ENCODE measurements at regions not wholly inside any gene's neighbourhood (a gene's known extent, or its start where the extent isn't known, plus 50 kb on each side); places are given as distances from the start of the nearest gene placed in this dataset.

DNA sequence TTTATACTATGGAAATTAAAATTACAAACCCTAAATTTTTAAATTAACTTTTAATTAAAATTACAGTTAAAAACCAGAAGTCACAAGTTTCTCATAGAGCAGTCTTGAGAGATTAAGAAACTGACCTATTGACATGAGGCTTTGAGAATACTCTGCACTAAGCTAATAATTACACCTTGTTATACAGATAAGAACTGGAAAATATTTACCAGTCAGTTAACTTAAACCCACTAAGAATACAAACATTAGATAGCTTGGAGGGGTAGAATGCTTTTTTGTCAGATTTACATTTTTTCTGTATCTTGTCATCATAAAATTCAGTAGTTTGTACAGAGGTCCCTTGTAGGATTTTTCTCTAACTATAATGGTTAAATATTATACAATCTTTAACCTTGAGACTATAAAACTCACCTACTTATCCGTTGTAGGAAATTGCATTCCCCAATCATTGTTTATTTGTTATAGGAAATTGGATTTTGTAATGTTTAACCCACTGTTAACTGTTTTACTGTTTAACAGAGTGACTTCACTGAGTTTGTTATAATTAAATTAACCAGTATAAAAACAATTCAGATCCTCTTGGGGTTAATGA lies 219.7 kb upstream of the PKDCC start:
- Histone ChIP-seq H3K4me3 (ENCODE audit: low read depth in 1 of 2, low read length in 2 of 2) (no peak overlapping the region), H3K36me3 (ENCODE audit: control insufficient read depth in 1 of 2, insufficient read depth in 2 of 2, low read length in 2 of 2) (no peaks in the 10 kb centered on the region), H3K9ac (ENCODE audit: low read depth in 1 of 2, low read length in 2 of 2) (no peak overlapping the region), H3K4me1 (ENCODE audit: control insufficient read depth in 1 of 2, insufficient read depth in 2 of 2, low read length in 2 of 2) (peaks cover 16 to 22% of the 10 kb centered on the region in 2 donors), H3K27ac (ENCODE audit: low read depth, low read length) (no peak overlapping the region), H3K27me3 (ENCODE audit: control insufficient read depth in 1 of 2, insufficient read depth in 2 of 2, low read length in 2 of 2) (no peaks in the 10 kb centered on the region), H3K9me3 (ENCODE audit: control insufficient read depth in 1 of 2, low read length in 2 of 2) (no peaks in the 10 kb centered on the region)

DNA sequence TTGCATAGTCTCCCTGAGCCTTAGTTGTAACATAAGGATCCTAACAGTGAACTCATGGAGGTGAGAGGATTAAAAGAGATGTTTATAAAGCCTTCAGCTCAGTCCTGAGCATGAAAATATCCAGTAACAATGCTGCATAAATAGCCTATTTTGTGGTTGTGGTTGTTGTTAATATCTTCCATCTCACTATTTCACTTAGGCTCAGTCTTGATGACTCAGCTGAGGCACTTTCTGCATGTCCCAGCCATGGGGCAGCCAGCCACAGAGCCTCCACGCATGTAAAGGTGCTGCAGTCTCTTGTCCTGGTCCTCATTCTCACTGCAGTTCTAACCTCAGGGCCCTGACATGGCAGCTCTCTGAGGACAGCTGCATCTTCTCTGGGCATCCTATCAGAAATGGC lies 218.8 kb upstream of the PKDCC start:
- no peaks in the 10 kb centered on the region for H3K9me3 ChIP-seq (ENCODE audit: control insufficient read depth in 1 of 2, low read length in 2 of 2)
- H3K9ac ChIP-seq (ENCODE audit: low read depth in 1 of 2, low read length in 2 of 2) = no peak overlapping the region
- no peaks in the 10 kb centered on the region for H3K27me3 ChIP-seq (ENCODE audit: control insufficient read depth in 1 of 2, insufficient read depth in 2 of 2, low read length in 2 of 2)
- no peak overlapping the region for H3K27ac ChIP-seq (ENCODE audit: low read depth, low read length)
- no peaks in the 10 kb centered on the region for H3K36me3 ChIP-seq (ENCODE audit: control insufficient read depth in 1 of 2, insufficient read depth in 2 of 2, low read length in 2 of 2)
- H3K4me3 ChIP-seq (ENCODE audit: low read depth in 1 of 2, low read length in 2 of 2) = no peak overlapping the region
- H3K4me1 ChIP-seq (ENCODE audit: control insufficient read depth in 1 of 2, insufficient read depth in 2 of 2, low read length in 2 of 2) = peaks cover 16 to 22% of the 10 kb centered on the region in 2 donors

DNA sequence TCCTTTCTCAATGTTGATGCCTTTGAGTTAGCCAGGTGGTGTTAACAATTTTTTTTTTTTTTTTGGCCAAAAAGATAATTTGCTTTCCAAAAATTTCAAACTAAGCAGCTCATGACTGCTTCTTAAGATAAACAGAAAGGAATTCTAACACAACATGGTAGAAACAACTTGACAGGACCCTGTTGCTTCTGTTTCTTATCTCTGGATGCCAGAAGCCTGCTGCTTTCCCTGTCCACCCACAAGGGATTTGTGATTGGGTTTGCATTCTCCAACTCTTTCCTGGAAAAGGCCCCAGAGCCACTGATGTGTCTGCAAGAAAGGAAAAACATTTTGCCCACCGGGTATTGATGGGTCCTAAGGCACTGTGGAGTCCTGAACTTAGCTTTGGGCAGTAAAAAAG lies 217.2 kb upstream of the PKDCC start:
- no peaks in the 10 kb centered on the region for H3K36me3 ChIP-seq (ENCODE audit: control insufficient read depth in 1 of 2, insufficient read depth in 2 of 2, low read length in 2 of 2)
- H3K4me1 ChIP-seq (ENCODE audit: control insufficient read depth in 1 of 2, insufficient read depth in 2 of 2, low read length in 2 of 2) = peaks cover 16 to 22% of the 10 kb centered on the region in 2 donors
- no peaks in the 10 kb centered on the region for H3K27me3 ChIP-seq (ENCODE audit: control insufficient read depth in 1 of 2, insufficient read depth in 2 of 2, low read length in 2 of 2)
- no peak overlapping the region for H3K27ac ChIP-seq (ENCODE audit: low read depth, low read length)
- no peaks in the 10 kb centered on the region for H3K9me3 ChIP-seq (ENCODE audit: control insufficient read depth in 1 of 2, low read length in 2 of 2)
- no peak overlapping the region for H3K9ac ChIP-seq (ENCODE audit: low read depth in 1 of 2, low read length in 2 of 2)
- H3K4me3 ChIP-seq (ENCODE audit: low read depth in 1 of 2, low read length in 2 of 2) = no peak overlapping the region

DNA sequence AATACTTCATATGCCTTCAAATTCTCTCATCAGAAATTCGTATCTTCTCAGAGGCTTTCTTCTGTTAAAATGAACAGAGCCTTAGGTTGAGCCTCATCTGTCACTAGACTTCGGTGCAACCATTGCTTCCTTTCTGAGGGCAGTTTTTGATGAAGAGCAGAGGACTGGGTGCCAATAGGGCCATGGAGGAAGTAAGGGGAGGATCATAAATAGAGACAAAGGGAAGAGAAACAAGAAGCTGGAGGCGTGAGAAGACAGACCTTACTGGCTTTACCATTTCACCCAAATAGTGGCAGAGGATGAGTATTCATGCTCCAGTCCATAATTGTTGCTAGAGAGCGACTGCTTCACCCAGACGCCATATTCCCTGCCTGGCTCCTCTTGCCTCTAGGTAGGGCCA lies 215.6 kb upstream of the PKDCC start:
- H3K27ac ChIP-seq (ENCODE audit: low read depth, low read length) = no peak overlapping the region
- H3K4me1 ChIP-seq (ENCODE audit: control insufficient read depth in 1 of 2, insufficient read depth in 2 of 2, low read length in 2 of 2) = peaks cover 12 to 14% of the 10 kb centered on the region in 2 donors
- H3K36me3 ChIP-seq (ENCODE audit: control insufficient read depth in 1 of 2, insufficient read depth in 2 of 2, low read length in 2 of 2) = no peaks in the 10 kb centered on the region
- no peak overlapping the region for H3K9ac ChIP-seq (ENCODE audit: low read depth in 1 of 2, low read length in 2 of 2)
- H3K4me3 ChIP-seq (ENCODE audit: low read depth in 1 of 2, low read length in 2 of 2) = no peak overlapping the region
- no peaks in the 10 kb centered on the region for H3K9me3 ChIP-seq (ENCODE audit: control insufficient read depth in 1 of 2, low read length in 2 of 2)
- no peaks in the 10 kb centered on the region for H3K27me3 ChIP-seq (ENCODE audit: control insufficient read depth in 1 of 2, insufficient read depth in 2 of 2, low read length in 2 of 2)

DNA sequence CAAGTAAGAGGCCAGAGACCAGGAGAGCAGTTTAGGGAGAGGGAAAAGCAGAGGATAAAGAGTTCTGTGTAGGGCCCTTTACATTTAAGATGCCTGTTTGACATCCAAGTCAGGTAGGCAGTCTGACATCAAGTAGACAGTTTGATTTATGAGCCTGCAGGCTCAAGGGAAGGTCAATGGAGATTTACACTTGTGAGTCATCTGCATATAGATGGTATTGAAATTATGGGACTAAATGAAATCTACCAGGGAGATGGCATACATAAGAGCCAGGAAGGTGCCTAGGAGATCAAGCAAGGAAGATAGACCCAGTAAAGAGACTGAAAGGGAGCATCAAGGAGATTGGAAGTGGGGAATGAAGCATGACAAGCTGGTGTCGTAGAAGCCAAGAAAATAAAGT lies 212.4 kb upstream of the PKDCC start:
- H3K9me3 ChIP-seq (ENCODE audit: control insufficient read depth in 1 of 2, low read length in 2 of 2) = no peaks in the 10 kb centered on the region
- no peaks in the 10 kb centered on the region for H3K27me3 ChIP-seq (ENCODE audit: control insufficient read depth in 1 of 2, insufficient read depth in 2 of 2, low read length in 2 of 2)
- H3K36me3 ChIP-seq (ENCODE audit: control insufficient read depth in 1 of 2, insufficient read depth in 2 of 2, low read length in 2 of 2) = no peaks in the 10 kb centered on the region
- H3K4me1 ChIP-seq (ENCODE audit: control insufficient read depth in 1 of 2, insufficient read depth in 2 of 2, low read length in 2 of 2) = peaks cover 0 to 2% of the 10 kb centered on the region in 2 donors
- H3K9ac ChIP-seq (ENCODE audit: low read depth in 1 of 2, low read length in 2 of 2) = no peak overlapping the region
- no peak overlapping the region for H3K27ac ChIP-seq (ENCODE audit: low read depth, low read length)
- H3K4me3 ChIP-seq (ENCODE audit: low read depth in 1 of 2, low read length in 2 of 2) = no peak overlapping the region

DNA sequence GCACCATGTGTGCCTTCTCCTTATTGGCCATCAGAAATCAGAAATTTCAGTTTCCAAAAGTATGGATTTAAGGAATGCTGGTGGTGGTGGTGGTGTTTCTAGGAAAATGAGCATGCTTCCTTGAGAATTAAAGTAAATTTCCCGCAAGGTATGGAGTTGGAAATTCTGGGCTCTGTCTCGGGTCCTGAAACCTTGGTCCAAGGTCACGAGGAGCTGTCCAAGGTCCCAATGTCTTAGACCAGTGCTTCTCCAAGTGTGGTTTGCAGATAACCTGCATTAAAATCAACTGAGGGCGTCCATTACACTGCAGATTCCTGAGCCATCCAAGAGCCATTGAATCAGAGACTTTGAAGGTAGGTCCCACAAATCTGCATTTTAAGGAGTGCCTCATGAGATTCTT lies 210.9 kb upstream of the PKDCC start:
- Histone ChIP-seq H3K27me3 (ENCODE audit: control insufficient read depth in 1 of 2, insufficient read depth in 2 of 2, low read length in 2 of 2) (no peaks in the 10 kb centered on the region), H3K4me1 (ENCODE audit: control insufficient read depth in 1 of 2, insufficient read depth in 2 of 2, low read length in 2 of 2) (peaks cover 7 to 14% of the 10 kb centered on the region in 2 donors), H3K27ac (ENCODE audit: low read depth, low read length) (no peak overlapping the region), H3K9me3 (ENCODE audit: control insufficient read depth in 1 of 2, low read length in 2 of 2) (no peaks in the 10 kb centered on the region), H3K9ac (ENCODE audit: low read depth in 1 of 2, low read length in 2 of 2) (no peak overlapping the region), H3K4me3 (ENCODE audit: low read depth in 1 of 2, low read length in 2 of 2) (no peak overlapping the region), H3K36me3 (ENCODE audit: control insufficient read depth in 1 of 2, insufficient read depth in 2 of 2, low read length in 2 of 2) (no peaks in the 10 kb centered on the region)

DNA sequence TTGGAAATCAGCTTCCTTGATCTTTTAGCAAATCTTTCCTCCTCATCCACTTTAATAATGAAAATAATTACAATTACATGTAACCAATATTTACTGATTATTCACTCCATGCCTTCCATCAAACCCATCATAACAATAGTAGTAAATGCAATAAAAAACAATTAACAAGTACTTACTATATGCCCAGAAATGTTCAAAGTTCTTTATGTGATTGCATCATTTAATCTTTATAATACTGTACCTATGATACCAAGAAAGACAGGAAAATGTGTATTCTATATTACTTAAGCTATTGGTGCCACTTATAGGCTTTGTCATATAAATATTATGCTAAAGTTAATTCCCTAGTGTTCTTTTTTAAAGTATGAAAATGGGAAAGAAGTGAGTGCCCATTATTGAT lies 210.2 kb upstream of the PKDCC start:
- Histone ChIP-seq H3K4me3 (ENCODE audit: low read depth in 1 of 2, low read length in 2 of 2) (no peak overlapping the region), H3K4me1 (ENCODE audit: control insufficient read depth in 1 of 2, insufficient read depth in 2 of 2, low read length in 2 of 2) (peaks cover 7 to 14% of the 10 kb centered on the region in 2 donors), H3K9ac (ENCODE audit: low read depth in 1 of 2, low read length in 2 of 2) (no peak overlapping the region), H3K9me3 (ENCODE audit: control insufficient read depth in 1 of 2, low read length in 2 of 2) (no peaks in the 10 kb centered on the region), H3K36me3 (ENCODE audit: control insufficient read depth in 1 of 2, insufficient read depth in 2 of 2, low read length in 2 of 2) (no peaks in the 10 kb centered on the region), H3K27ac (ENCODE audit: low read depth, low read length) (no peak overlapping the region), H3K27me3 (ENCODE audit: control insufficient read depth in 1 of 2, insufficient read depth in 2 of 2, low read length in 2 of 2) (no peaks in the 10 kb centered on the region)

DNA sequence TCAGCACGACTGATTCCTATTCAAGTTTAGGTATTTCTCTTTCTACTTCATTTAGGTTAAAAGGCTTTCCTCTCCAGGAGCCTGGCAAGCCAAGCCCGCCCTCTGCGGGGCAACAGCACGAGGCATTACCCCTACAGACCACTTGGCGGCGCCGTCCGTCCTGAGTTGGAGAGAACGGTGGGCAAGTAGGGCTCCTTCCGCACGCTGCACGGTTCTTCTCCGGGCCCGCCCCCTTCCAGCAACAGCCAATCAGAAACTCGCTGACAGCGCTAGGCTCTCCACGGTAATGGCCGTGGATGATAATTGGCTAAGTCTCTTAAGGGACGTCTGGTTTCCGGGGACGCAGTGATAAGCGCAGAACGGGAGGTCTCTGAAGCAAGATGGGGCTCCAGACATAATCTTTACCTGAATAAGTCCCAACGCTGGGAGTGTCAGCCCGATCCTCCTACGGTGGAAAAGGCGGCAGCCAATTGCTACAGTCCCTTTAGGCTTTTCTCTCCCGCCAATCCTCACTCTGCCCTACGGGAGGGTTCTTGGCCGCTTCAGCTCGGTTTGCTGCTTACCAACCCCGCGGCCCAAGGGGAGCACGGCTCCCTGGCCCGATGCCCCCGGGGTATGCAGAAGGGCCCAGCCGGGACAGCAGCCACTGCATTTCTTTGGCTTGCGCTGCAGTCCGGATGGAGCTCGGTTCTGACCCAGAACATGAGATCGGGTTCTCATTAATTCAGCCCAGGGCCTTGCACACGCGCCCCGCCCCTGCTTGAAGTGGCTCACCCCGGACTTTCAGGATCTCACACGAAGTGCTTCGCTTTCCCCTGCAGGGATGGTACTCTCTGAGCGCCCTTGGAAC lies 206.9 kb upstream of the PKDCC start:
- Histone ChIP-seq H3K27me3 (ENCODE audit: control insufficient read depth in 1 of 2, insufficient read depth in 2 of 2, low read length in 2 of 2) (no peaks in the 10 kb centered on the region), H3K4me1 (ENCODE audit: control insufficient read depth in 1 of 2, insufficient read depth in 2 of 2, low read length in 2 of 2) (peaks cover 7 to 14% of the 10 kb centered on the region in 2 donors), H3K9ac (ENCODE audit: low read depth in 1 of 2, low read length in 2 of 2) (peak overlapping the region; percentile 79 to 91), H3K9me3 (ENCODE audit: control insufficient read depth in 1 of 2, low read length in 2 of 2) (no peaks in the 10 kb centered on the region), H3K27ac (ENCODE audit: low read depth, low read length) (no peak overlapping the region), H3K36me3 (ENCODE audit: control insufficient read depth in 1 of 2, insufficient read depth in 2 of 2, low read length in 2 of 2) (no peaks in the 10 kb centered on the region), H3K4me3 (ENCODE audit: low read depth in 1 of 2, low read length in 2 of 2) (peak overlapping the region; percentile 96 to 97)

DNA sequence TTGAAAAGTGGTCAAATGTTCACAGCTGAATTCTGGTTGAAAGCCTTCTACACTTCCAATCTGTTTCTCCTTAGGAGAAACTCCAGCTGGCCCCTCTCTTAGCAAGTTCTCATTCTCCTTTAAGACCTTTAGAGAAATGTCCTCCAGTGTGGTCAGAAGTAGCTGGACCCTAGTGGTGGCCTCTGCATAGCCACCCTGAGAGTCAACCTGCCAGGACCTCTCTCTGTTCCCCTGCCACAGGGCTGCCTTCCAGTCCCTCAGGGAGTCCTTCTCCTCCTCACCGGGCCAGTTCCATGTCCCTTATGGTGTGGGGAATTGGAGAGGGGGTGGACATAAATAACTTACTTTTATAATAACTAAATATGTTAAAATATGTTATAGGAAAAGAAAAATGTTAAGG lies 200.9 kb upstream of the PKDCC start:
- Histone ChIP-seq H3K27me3 (ENCODE audit: control insufficient read depth in 1 of 2, insufficient read depth in 2 of 2, low read length in 2 of 2) (peaks cover 0 to 4% of the 10 kb centered on the region in 2 donors), H3K4me3 (ENCODE audit: low read depth in 1 of 2, low read length in 2 of 2) (no peak overlapping the region)

DNA sequence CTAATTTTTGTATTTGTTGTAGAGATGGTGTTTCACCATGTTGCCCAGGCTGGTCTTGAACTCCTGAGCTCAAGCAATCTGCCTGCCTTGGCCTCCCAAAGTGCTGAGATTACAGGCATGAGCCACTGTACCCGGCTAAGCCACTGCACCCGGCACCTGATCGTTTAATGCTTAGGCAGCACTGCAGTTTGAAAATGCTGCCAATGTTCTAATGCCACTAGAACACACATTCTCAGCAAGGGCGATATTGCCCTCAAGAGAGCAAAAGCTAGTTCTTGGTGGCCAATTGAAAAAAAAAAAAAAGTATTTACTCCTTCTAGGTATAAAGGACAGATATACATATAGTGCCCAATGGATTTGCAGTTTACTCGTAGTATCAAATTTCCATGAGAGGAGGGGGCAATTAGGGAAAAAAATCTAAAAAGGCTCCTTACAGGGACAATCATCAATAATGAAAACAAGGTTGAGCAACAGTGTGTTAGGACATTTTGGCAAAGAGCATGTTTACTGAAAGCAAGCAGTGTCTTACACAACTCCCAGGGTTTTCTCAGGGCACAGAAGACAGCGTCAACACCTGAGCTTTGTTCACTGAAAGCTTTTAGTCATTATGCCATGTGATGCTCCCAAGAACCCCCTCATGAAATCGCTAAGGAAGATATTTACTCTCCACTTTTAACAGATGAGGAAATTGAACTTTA lies 199.9 kb upstream of the PKDCC start:
- H3K36me3 ChIP-seq (ENCODE audit: control insufficient read depth in 1 of 2, insufficient read depth in 2 of 2, low read length in 2 of 2) = no peaks in the 10 kb centered on the region
- H3K9me3 ChIP-seq (ENCODE audit: control insufficient read depth in 1 of 2, low read length in 2 of 2) = no peaks in the 10 kb centered on the region
- H3K27me3 ChIP-seq (ENCODE audit: control insufficient read depth in 1 of 2, insufficient read depth in 2 of 2, low read length in 2 of 2) = peaks cover 0 to 4% of the 10 kb centered on the region in 2 donors
- H3K9ac ChIP-seq (ENCODE audit: low read depth in 1 of 2, low read length in 2 of 2) = no peak overlapping the region
- H3K27ac ChIP-seq (ENCODE audit: low read depth, low read length) = no peak overlapping the region
- H3K4me1 ChIP-seq (ENCODE audit: control insufficient read depth in 1 of 2, insufficient read depth in 2 of 2, low read length in 2 of 2) = no peaks in the 10 kb centered on the region
- no peak overlapping the region for H3K4me3 ChIP-seq (ENCODE audit: low read depth in 1 of 2, low read length in 2 of 2)

More for the DNA sequence above, 200.9 kb upstream of the PKDCC start:
- Histone ChIP-seq H3K36me3 (ENCODE audit: control insufficient read depth in 1 of 2, insufficient read depth in 2 of 2, low read length in 2 of 2) (no peaks in the 10 kb centered on the region), H3K27ac (ENCODE audit: low read depth, low read length) (no peak overlapping the region), H3K4me1 (ENCODE audit: control insufficient read depth in 1 of 2, insufficient read depth in 2 of 2, low read length in 2 of 2) (no peaks in the 10 kb centered on the region), H3K9me3 (ENCODE audit: control insufficient read depth in 1 of 2, low read length in 2 of 2) (no peaks in the 10 kb centered on the region), H3K9ac (ENCODE audit: low read depth in 1 of 2, low read length in 2 of 2) (no peak overlapping the region)
